ENCODE measurements at regions not wholly inside any gene's neighbourhood (a gene's known extent, or its start where the extent isn't known, plus 50 kb on each side); places are given as distances from the start of the nearest gene placed in this dataset.

- DNase-seq (ENCODE audit: low spot score): no peak
- peaks cover 55% of the 10 kb centered on the region for H3K27me3 Mint-ChIP-seq (ENCODE audit: low read depth)
- TF ChIP-seq, protein P1, sequence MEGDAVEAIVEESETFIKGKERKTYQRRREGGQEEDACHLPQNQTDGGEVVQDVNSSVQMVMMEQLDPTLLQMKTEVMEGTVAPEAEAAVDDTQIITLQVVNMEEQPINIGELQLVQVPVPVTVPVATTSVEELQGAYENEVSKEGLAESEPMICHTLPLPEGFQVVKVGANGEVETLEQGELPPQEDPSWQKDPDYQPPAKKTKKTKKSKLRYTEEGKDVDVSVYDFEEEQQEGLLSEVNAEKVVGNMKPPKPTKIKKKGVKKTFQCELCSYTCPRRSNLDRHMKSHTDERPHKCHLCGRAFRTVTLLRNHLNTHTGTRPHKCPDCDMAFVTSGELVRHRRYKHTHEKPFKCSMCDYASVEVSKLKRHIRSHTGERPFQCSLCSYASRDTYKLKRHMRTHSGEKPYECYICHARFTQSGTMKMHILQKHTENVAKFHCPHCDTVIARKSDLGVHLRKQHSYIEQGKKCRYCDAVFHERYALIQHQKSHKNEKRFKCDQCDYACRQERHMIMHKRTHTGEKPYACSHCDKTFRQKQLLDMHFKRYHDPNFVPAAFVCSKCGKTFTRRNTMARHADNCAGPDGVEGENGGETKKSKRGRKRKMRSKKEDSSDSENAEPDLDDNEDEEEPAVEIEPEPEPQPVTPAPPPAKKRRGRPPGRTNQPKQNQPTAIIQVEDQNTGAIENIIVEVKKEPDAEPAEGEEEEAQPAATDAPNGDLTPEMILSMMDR (IDR thresholded peaks at IDR 0.05): no peak
Measured at GRCh38 chr1:11414926-11415538, 63.9 kb upstream of the DISP3 start.

GRCh38 chr1:11417162-11417561 is 61.8 kb upstream of the DISP3 start:
- Mint-ChIP-seq H3K27ac (ENCODE audit: unreplicated experiment) (no peak overlapping the region), H3K36me3 (ENCODE audit: low read depth) (no peaks in the 10 kb centered on the region), H3K27me3 (ENCODE audit: low read depth) (peaks cover 60% of the 10 kb centered on the region), H3K9me3 (ENCODE audit: low read depth) (no peaks in the 10 kb centered on the region), H3K4me3 (ENCODE audit: unreplicated experiment) (no peak overlapping the region), H3K4me1 (ENCODE audit: low read depth) (no peaks in the 10 kb centered on the region)
- DNase-seq (ENCODE audit: low spot score): no peak
- TF ChIP-seq, protein P1 (IDR thresholded peaks at IDR 0.05): no peak

More at GRCh38 chr1:11414926-11415538, 63.9 kb upstream of the DISP3 start:
- Mint-ChIP-seq H3K36me3 (ENCODE audit: low read depth) (no peaks in the 10 kb centered on the region), H3K4me3 (ENCODE audit: unreplicated experiment) (no peak overlapping the region), H3K27ac (ENCODE audit: unreplicated experiment) (no peak overlapping the region), H3K9me3 (ENCODE audit: low read depth) (peaks cover 5% of the 10 kb centered on the region), H3K4me1 (ENCODE audit: low read depth) (no peaks in the 10 kb centered on the region)

DNA sequence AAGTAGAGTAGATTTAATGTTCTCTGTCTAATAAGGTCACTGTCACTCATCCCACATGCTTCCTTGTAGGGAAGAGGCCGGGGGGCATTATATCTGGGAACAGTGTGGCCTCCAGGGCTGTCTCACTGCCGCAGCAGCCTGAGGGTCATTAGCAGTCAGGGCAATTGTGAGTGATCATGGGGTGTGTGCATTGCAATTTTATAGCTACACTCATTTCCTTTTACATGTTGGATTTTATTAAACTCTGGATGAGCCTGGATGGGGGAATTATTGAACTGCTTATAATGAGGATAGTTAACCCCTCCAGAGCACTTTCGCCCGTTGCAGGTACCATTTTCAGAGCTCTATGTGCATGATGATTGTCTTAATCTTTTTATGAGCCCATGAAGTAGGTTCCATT is 60.9 kb upstream of the DISP3 start:
- H3K4me1 Mint-ChIP-seq (ENCODE audit: low read depth): no peaks in the 10 kb centered on the region
- H3K27me3 Mint-ChIP-seq (ENCODE audit: low read depth): peaks cover 65% of the 10 kb centered on the region
- no peak overlapping the region for H3K27ac Mint-ChIP-seq (ENCODE audit: unreplicated experiment)
- H3K4me3 Mint-ChIP-seq (ENCODE audit: unreplicated experiment): no peak overlapping the region
- no peaks in the 10 kb centered on the region for H3K9me3 Mint-ChIP-seq (ENCODE audit: low read depth)
- TF ChIP-seq, protein P1 (IDR thresholded peaks at IDR 0.05): no peak
- H3K36me3 Mint-ChIP-seq (ENCODE audit: low read depth): no peaks in the 10 kb centered on the region
- DNase-seq (ENCODE audit: low spot score): no peak

DNA sequence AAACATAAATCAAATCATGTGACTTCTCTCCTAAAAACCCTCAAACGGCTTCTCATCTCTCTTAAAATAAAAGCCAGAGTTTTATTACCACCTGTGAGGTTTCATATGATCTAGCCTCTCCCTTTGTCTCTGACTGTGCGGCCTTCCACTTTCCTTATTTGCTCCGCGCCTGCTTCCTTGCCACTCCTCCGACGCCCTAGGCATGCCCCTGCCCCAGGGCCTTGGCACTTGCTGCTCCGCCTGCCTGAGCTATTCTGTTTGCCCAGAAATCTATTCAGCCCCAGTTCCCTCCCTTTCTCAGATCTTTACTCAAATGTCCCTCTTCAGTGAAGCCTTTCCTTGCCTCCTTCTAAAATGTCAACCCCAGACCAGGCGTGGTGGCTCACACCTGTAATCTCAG is 57.5 kb upstream of the DISP3 start:
- no peak overlapping the region for H3K27ac Mint-ChIP-seq (ENCODE audit: unreplicated experiment)
- H3K4me3 Mint-ChIP-seq (ENCODE audit: unreplicated experiment): no peak overlapping the region
- no peak for DNase-seq (ENCODE audit: low spot score)
- TF ChIP-seq, protein P1 (IDR thresholded peaks at IDR 0.05): no peak
- H3K36me3 Mint-ChIP-seq (ENCODE audit: low read depth): no peaks in the 10 kb centered on the region
- no peaks in the 10 kb centered on the region for H3K9me3 Mint-ChIP-seq (ENCODE audit: low read depth)
- H3K27me3 Mint-ChIP-seq (ENCODE audit: low read depth): peaks cover 51% of the 10 kb centered on the region
- no peaks in the 10 kb centered on the region for H3K4me1 Mint-ChIP-seq (ENCODE audit: low read depth)

DNA sequence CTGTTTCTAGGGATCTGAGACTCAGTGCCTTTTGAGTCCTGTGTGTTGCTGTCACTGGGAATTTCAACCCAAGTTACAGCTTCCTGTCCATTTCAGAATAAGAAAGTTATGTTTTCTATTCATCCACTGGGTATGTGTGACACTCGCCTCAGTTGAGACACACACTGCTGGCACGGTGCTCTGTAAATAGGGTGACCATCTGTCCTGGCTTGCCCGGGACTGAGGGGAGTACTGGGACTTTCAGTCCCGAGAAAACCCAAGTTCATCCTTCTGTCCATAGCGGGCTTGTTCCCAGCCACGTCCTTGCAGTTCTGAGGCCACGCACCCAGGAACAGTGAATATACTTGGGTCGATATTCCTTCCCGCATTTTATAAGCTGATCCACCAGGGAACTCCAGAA is 56.3 kb upstream of the DISP3 start:
- TF ChIP-seq, protein P1 (IDR thresholded peaks at IDR 0.05): no peak
- no peaks in the 10 kb centered on the region for H3K36me3 Mint-ChIP-seq (ENCODE audit: low read depth)
- DNase-seq (ENCODE audit: low spot score): no peak
- H3K27me3 Mint-ChIP-seq (ENCODE audit: low read depth): peaks cover 41% of the 10 kb centered on the region
- no peak overlapping the region for H3K4me3 Mint-ChIP-seq (ENCODE audit: unreplicated experiment)
- no peaks in the 10 kb centered on the region for H3K9me3 Mint-ChIP-seq (ENCODE audit: low read depth)
- no peak overlapping the region for H3K27ac Mint-ChIP-seq (ENCODE audit: unreplicated experiment)
- no peaks in the 10 kb centered on the region for H3K4me1 Mint-ChIP-seq (ENCODE audit: low read depth)

Data from chondrocyte (in vitro differentiated cells).